Activated CD8-positive, alpha-beta memory T cell treated with anti-CD3 and anti-CD28 coated beads for 24 hours (primary cell): ENCODE measurements at regions not wholly inside any gene's neighbourhood (a gene's known extent, or its start where the extent isn't known, plus 50 kb on each side); places are given as distances from the start of the nearest gene placed in this dataset.
"Not testable (repeated sequence)": the region's sequence is repeated elsewhere in the genome, so short reads cannot be mapped to it uniquely, and the experiment has no call there.

Experiments
- DNase-seq: peaks from one replicate; pipeline ENCODE4 v3.0.0-alpha.2; 2020

- no peak for DNase-seq
Observed at GRCh38 chr1:239098400-239099037, 287.8 kb upstream of the CHRM3 start.

DNA sequence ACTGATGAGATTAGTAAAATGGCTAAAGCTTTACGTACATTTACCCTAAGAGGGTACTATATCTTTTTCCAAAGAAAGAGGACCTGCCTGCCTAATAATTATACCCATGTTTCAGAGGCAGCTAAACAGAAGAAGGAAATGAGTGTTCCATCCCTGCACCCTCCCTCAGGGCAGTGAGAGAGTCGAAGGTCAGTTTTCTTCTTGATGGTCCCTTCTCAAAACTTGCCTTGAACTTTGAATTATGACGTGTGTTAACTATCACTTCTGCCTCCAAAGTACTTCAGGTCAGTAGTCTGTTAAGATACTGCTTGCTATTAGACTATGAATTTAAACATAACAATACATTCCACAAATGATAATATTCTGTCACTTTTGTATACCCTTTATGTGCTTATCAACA, 294.8 kb upstream of the CHRM3 start:
- no peak for DNase-seq

GRCh38 chr1:239084459-239085080, 301.8 kb upstream of the CHRM3 start:
- DNase-seq = no peak

- not testable (repeated sequence) for DNase-seq
Observed at GRCh38 chr1:239081947-239082346, 304.4 kb upstream of the CHRM3 start.

DNA sequence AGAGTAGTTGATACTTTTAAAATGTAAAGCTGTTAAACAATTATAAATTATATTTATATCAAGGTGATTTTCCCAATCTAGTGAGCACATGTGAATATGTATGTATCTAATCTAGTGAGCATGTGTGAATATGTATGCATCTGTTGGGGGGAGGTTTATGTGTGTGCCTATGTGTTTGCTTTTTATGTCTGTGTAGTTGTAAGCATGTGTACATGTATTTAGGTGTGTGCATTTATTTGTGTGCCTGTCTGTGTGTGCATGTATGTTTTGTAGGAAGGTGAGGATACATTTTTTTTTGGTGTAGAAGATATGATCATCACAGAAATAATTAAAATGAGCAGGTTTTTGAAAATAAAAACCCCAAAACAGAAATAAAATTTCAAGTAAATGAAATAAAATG, 318.9 kb upstream of the CHRM3 start:
- no peak for DNase-seq

GRCh38 chr1:239067058-239067457, 319.3 kb upstream of the CHRM3 start:
- DNase-seq = no peak

DNA sequence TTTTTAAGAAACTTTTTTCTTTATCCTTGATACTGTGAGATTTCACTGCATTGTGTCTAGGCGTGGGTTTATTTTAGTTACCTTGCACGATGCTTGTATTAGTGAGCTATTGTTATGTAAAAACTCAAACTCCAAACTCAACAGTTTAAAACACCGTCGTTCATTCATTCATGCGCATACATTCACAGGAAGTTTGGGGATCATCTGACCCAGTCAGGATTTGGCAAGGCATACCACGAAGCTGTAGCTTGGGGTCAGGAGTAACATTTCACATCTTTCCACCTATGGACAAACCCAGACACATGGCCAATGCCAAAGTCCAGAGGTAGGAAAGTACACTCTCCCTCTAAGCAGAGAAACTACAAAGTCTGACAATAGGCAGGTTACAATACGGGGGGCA, 324.6 kb upstream of the CHRM3 start:
- DNase-seq = no peak

GRCh38 chr1:239058190-239058589, 328.2 kb upstream of the CHRM3 start:
- no peak for DNase-seq

DNA sequence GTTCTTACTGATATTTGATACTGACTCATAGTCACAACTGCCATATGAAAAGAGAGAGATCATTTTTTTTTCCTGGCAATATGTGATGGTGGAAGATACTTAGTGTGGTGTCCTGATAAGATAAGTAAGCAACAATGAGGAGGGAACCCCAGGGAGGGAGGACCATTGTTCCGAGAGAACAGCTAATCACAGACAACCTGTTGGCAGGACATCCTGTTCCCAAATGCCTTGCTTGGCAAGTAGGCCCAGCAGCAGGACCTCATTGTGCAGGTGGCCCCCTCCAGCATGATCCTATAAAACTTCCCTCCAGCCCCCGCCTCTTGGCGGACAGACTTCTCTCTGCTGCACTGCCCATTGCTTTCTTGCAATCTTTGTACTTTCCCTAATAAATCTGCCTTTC, 329.4 kb upstream of the CHRM3 start:
- no peak for DNase-seq

- DNase-seq = no peak
Observed at GRCh38 chr1:239053279-239053678, 333.1 kb upstream of the CHRM3 start.

- no peak for DNase-seq
Observed at GRCh38 chr1:239049571-239049970, 336.8 kb upstream of the CHRM3 start.

- no peak for DNase-seq
Observed at GRCh38 chr1:239044829-239045228, 341.5 kb upstream of the CHRM3 start.

DNA sequence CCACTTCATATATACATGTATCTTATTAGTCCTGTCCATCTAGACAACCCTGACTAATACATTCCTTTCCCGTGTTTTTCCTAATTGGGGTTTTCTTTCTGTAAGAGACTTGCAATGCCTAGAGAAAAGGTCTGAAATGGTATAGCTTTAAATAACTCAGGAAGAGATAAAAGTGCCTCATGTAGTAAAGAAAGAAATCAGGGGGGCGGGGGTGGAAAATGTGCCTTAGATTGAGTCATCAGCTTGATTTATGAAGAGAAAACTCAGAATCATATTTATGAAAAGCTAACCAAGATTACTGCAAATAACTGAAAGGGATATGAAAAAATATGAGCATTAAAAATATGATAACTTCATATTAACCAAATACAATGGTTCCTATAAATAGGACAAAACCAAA, 345.8 kb upstream of the CHRM3 start:
- DNase-seq = no peak

- no peak for DNase-seq
Observed at GRCh38 chr1:239031310-239031709, 355.1 kb upstream of the CHRM3 start.

DNA sequence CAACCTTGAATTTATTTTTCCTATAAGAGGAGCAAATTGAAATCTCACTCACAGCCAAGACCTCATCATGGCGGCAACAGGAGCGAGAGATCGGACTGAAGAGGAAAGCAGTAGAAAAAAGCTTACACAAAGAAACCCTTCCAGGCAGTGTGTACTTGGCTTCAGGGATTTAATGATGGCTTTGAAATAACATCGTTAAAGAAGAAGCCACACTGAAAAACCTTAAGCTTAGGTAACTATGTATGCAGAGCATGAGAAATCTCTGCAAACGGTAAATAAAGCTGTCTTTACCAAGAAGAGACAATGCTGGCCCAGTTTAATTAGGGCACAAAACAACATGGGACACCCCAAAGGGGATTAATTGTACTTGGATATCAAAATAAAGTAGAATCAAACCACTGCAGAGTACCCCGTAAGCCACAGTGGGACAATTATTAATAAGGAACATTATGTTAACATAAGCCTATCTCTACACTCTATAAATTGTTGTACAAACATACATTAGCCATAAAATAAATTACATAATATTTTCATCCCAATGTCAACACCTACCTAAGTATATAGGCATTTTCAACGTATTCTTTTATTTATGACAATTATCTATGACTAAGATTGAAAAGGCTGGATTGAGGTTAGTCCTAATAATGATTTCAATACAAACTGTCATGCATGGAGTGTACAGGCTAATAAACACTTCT, 360.2 kb upstream of the CHRM3 start:
- no peak for DNase-seq

GRCh38 chr1:239025223-239025622, 361.1 kb upstream of the CHRM3 start:
- DNase-seq = no peak

- DNase-seq = no peak
Observed at GRCh38 chr1:239023732-239024360, 362.5 kb upstream of the CHRM3 start.

GRCh38 chr1:239016337-239016736, 370.0 kb upstream of the CHRM3 start:
- no peak for DNase-seq

DNA sequence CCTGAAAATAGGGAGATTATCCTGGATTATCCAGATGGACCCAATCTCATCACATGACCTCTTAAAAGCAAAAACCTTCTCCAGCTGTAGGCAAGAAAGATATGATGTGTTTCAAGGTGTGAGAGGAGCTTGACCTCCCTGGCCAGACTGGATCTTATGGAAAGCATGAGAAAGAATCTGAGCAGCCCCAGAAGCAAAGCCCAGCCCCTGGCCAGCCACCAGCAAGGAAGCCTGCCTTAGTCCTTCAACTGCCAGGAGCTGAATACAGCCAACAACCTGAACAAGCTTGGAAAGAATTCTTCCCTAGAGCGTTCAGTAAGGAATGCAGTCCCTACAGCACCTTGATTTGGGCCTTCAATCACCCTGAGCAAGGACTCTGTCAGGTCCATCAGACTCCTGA, 375.0 kb upstream of the CHRM3 start:
- DNase-seq = no peak

GRCh38 chr1:239008568-239008967, 377.8 kb upstream of the CHRM3 start:
- no peak for DNase-seq

- no peak for DNase-seq
Observed at GRCh38 chr1:239006276-239006675, 380.1 kb upstream of the CHRM3 start.

- no peak for DNase-seq
Observed at GRCh38 chr1:238999944-239000343, 386.4 kb upstream of the CHRM3 start.

GRCh38 chr1:238998577-238998976, 387.8 kb upstream of the CHRM3 start:
- no peak for DNase-seq
